Stimulated activated naive CD8-positive, alpha-beta T cell treated with anti-CD3 and anti-CD28 coated beads, Interleukin-15, amount 100 ng/mL, for 72 hours (primary cell): ENCODE measurements at regions not wholly inside any gene's neighbourhood (a gene's known extent, or its start where the extent isn't known, plus 50 kb on each side); places are given as distances from the start of the nearest gene placed in this dataset.
"Not testable (repeated sequence)": the region's sequence is repeated elsewhere in the genome, so short reads cannot be mapped to it uniquely, and the experiment has no call there.

Experiments used
- ATAC-seq: fragments of 150-1000 bp; cut with Tn5 transposase; 2 replicates; pipeline ENCODE4 v1.10.0; 2021; ENCODE audit warnings: mild to moderate bottlenecking, moderate library complexity
- DNase-seq, 2 donors: peaks; one replicate each; pipeline ENCODE4 v3.0.0; 2021 to 2022
- H3K27ac Mint-ChIP-seq, 2 donors: one replicate each; pipeline ENCODE4 v1.8.0; 2022; ENCODE audit warnings: mild to moderate bottlenecking in 2 of 2, mixed read lengths in 2 of 2, moderate library complexity in 2 of 2
- H3K27me3 Mint-ChIP-seq: one replicate; pipeline ENCODE4 v1.8.0; 2022; ENCODE audit warnings: mixed read lengths
- H3K4me1 Mint-ChIP-seq: one replicate; pipeline ENCODE4 v1.8.0; 2022; ENCODE audit warnings: mild to moderate bottlenecking, mixed read lengths
- H3K4me3 Mint-ChIP-seq, 2 donors: one replicate each; pipeline ENCODE4 v1.8.0; 2022; ENCODE audit warnings: mild to moderate bottlenecking in 2 of 2, mixed read lengths in 2 of 2, moderate library complexity in 1 of 2
- H3K9me3 Mint-ChIP-seq, 2 donors: one replicate each; pipeline ENCODE4 v1.8.0; 2022; ENCODE audit warnings: mixed read lengths in 2 of 2

DNA sequence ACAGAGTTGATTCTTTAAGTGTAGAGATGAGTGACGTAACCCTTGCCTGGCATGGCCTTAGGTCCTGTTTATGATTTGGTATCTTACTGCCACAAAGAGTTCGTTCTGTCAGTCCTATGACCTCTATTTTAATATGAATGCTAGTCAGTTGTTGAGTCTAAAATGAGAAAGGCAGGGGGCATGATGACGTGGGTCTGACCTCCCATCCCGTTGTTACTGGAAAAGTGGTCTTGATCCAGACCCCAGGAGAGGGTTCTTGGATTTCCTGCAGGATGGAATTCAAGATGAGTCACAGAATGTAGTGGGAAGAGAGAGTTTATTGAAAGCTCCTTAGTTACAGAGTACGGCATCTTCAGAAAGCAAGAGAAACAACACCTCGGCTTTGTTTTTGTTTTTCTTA lies 317.0 kb upstream of the COBL start:
- Mint-ChIP-seq H3K27me3 (no peaks in the 10 kb centered on the region), H3K27ac (no peak overlapping the region), H3K4me1 (no peaks in the 10 kb centered on the region), H3K9me3 (peaks cover 0 to 15% of the 10 kb centered on the region in 2 donors), H3K4me3 (no peak overlapping the region)
- ATAC-seq (no peak), DNase-seq (no peak)

DNA sequence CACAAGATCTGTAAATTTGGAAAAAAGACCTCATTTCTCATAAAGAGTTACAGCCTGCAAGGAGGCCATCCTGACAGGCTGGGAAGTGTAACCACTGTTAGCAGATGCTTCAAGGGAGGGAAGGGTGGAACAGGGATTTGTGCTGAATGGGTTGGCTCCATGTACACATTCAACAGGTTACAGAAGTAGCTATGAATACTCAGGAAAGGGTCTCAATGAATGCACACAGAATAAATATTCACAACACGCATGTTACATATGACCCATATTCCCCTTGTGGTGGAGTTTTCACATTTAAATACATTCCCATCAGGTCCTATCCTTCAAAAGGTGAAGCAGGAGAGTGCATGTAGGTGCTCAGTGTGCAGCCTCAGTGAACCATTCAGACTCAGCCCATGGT lies 316.4 kb upstream of the COBL start:
- H3K4me1 Mint-ChIP-seq, result no peaks in the 10 kb centered on the region
- no peak for DNase-seq
- ATAC-seq, result no peak
- H3K9me3 Mint-ChIP-seq, result peaks cover 0 to 15% of the 10 kb centered on the region in 2 donors
- no peaks in the 10 kb centered on the region for H3K27me3 Mint-ChIP-seq
- no peak overlapping the region for H3K27ac Mint-ChIP-seq
- no peak overlapping the region for H3K4me3 Mint-ChIP-seq

DNA sequence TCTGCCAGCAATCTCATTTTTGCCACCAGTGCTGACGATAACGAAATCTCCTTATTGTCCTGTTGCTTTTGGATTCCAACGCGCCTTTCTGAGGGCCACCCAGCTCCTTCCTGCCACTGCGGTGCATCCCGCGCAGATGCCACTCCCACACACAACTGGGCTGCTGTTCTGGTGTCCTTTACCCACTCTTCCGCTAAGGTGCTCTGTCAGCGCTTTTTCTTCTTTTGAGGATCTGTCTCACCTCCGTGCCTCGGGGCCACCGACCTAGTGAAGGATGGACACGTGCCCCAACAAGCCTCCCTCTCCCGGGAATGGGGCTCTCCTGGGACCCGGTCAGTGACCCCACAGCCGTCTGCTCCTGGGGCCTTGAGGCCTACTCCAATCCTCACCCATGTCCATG lies 314.3 kb upstream of the COBL start:
- ATAC-seq (no peak), DNase-seq (no peak)
- Mint-ChIP-seq H3K27ac (no peak overlapping the region), H3K27me3 (no peaks in the 10 kb centered on the region), H3K9me3 (peaks cover 0 to 15% of the 10 kb centered on the region in 2 donors), H3K4me1 (no peaks in the 10 kb centered on the region), H3K4me3 (no peak overlapping the region)

DNA sequence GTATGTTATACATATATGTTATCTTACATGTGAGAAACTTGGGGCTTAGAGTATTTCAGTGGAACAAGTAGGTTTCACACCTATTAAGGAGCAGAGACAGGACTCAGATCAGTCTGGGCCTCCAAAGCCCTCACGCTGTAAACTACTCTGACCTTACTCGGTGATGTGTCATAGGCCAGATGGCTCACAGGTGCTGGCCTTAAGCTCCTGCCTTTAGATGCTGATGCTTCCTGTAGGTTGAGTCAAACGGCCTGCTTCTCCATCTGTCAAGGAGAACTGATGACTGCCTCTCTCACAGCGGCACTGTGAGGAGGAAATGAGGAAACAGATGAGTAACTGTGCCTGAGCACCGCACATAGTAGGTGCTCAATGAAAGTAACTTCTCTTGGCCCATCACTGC lies 312.6 kb upstream of the COBL start:
- ATAC-seq, result no peak
- no peaks in the 10 kb centered on the region for H3K4me1 Mint-ChIP-seq
- no peak overlapping the region for H3K4me3 Mint-ChIP-seq
- H3K9me3 Mint-ChIP-seq, result peaks cover 0 to 15% of the 10 kb centered on the region in 2 donors
- DNase-seq, result no peak
- H3K27ac Mint-ChIP-seq, result no peak overlapping the region
- no peaks in the 10 kb centered on the region for H3K27me3 Mint-ChIP-seq

DNA sequence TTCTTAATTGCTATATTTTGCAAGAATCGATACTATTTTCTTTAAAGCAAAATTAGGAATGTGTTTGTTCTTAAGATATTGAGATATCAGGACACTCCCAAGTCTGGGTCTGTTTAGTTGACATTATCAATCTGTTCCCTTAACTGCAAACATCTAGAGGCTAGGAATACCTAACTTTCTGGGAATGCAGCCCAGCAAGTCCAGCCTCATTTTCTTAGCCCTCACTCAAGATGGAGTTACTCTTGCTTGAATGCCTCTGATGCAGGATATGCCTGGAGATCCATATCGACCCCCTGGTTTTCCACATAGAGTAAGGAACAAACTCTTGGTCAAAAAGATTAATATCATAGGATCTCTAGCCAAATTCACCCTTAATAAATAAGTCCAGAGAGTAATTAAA lies 305.3 kb upstream of the COBL start:
- no peak for ATAC-seq
- H3K27me3 Mint-ChIP-seq, result peaks cover 7% of the 10 kb centered on the region

DNA sequence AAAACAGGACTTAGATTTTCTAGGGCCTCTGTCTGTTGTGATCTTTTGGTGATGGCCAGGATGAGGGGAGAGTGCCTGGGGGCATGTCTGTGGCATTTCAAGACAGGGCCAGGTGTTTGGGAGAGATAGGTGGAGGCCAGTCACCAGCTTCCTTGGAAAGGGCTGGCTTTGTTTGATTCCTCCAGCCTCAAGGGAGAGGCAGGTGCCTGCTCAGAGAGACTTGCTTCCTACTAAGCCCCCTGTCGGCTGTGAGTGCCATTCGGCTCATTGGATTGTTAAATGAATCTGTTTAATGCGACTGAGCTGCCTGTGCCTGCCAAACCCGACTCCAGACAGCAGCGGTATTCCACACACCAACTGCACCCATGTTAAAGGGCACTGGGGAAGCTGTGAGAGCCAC lies 304.1 kb upstream of the COBL start:
- H3K4me1 Mint-ChIP-seq, result no peaks in the 10 kb centered on the region
- peaks cover 7% of the 10 kb centered on the region for H3K27me3 Mint-ChIP-seq
- no peak for ATAC-seq
- H3K9me3 Mint-ChIP-seq, result peaks cover 11 to 14% of the 10 kb centered on the region in 2 donors
- H3K27ac Mint-ChIP-seq, result no peak overlapping the region
- DNase-seq, result no peak
- no peak overlapping the region for H3K4me3 Mint-ChIP-seq

More for the DNA sequence above, 305.3 kb upstream of the COBL start:
- Mint-ChIP-seq H3K4me3 (no peak overlapping the region), H3K27ac (no peak overlapping the region), H3K9me3 (peaks cover 11 to 14% of the 10 kb centered on the region in 2 donors), H3K4me1 (no peaks in the 10 kb centered on the region)
- no peak for DNase-seq

DNA sequence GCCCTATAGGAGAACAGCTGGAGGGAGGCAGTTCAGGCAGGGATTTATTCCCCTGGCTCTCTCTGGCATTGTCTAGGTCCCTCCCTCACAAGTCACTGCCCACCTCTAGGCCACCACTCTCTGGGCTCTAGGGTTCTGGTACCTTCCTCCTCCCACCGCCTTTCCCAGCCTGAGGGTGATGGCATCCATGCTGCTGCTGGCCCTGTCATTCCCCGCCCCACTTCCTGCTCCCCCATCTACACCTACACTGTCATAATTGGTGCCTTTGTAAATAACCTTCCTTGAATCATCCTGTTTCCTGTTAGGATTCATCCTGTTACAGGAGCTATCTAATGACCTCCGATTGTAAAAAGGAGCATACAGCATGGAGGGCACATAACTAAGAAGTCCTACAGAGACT lies 303.3 kb upstream of the COBL start:
- no peak for DNase-seq

DNA sequence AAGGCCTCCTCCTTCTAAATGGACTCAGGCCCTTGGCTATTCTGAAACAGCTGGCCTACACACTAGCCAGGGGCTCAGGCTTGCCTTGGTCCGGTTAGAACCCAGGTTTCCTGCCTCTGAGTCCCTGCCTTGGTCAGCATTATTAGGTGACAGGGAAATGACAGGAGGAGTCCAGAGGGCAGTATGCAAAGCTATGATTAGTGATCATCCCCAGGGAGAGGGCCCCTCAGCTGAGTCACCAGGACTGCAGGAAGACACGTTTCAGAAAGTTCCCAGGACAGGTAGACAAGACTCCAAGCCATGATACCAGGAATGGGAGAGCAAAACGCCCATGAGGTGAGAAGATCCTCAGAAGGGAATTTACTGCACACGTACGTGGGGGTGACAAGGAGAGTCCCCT lies 301.1 kb upstream of the COBL start:
- Mint-ChIP-seq H3K4me1 (no peaks in the 10 kb centered on the region), H3K27me3 (peaks cover 7% of the 10 kb centered on the region), H3K4me3 (no peak overlapping the region), H3K27ac (peak overlapping the region in 1 of 2 donors; percentile 63), H3K9me3 (peaks cover 0 to 4% of the 10 kb centered on the region in 2 donors)
- DNase-seq (no peak), ATAC-seq (no peak)

More for the DNA sequence above, 303.3 kb upstream of the COBL start:
- H3K4me1 Mint-ChIP-seq, result no peaks in the 10 kb centered on the region
- no peak overlapping the region for H3K4me3 Mint-ChIP-seq
- no peak for ATAC-seq
- H3K9me3 Mint-ChIP-seq, result peaks cover 11 to 14% of the 10 kb centered on the region in 2 donors
- peaks cover 7% of the 10 kb centered on the region for H3K27me3 Mint-ChIP-seq
- no peak overlapping the region for H3K27ac Mint-ChIP-seq

DNA sequence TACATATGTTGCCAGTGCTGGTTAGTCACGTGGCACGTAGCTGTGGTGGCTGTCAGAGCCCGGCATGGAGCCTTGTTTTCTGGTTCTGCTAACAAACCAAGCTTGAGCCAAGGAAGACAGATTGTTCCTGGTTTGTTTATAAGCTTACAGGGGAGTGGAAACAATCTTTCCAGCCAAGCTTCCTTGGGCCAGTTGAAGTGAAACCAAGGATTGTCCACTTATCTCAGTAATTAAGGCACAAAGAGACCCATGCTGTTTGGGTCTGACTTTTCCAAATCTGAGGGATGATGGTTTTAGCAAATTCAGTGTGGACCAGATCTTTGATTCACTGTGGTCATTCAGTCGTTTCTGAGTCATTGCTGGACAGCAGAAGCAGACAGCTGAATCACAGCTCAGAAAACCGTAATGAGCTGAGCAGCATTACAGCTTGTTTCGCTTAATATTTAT lies 297.3 kb upstream of the COBL start:
- DNase-seq (no peak), ATAC-seq (no peak)
- Mint-ChIP-seq H3K27me3 (no peaks in the 10 kb centered on the region), H3K4me3 (no peak overlapping the region), H3K27ac (no peak overlapping the region), H3K9me3 (peaks cover 0 to 4% of the 10 kb centered on the region in 2 donors), H3K4me1 (no peaks in the 10 kb centered on the region)

DNA sequence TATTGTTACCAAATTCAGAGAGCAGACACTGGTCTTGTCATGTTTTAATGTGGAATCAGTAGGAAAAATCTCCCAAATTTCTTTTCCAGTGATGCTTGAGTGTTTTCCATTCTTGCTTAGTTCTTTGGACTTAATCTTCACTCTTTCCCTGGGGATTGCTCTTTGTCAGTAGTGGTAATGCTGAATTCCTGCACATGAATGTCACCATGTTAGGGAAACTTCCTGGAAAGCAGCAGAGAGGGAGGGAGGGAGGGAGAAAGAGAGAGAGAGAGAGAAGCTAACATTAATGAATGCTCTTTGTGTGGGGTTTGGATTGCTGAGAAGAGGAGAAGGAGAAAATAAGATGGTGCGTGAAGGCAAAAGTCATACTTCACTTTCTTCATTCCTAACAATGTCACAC lies 295.3 kb upstream of the COBL start:
- H3K4me1 Mint-ChIP-seq, result no peaks in the 10 kb centered on the region
- no peaks in the 10 kb centered on the region for H3K27me3 Mint-ChIP-seq
- H3K4me3 Mint-ChIP-seq, result no peak overlapping the region
- DNase-seq (no peak), ATAC-seq (no peak)
- peaks cover 5 to 7% of the 10 kb centered on the region in 2 donors for H3K9me3 Mint-ChIP-seq
- H3K27ac Mint-ChIP-seq, result no peak overlapping the region

DNA sequence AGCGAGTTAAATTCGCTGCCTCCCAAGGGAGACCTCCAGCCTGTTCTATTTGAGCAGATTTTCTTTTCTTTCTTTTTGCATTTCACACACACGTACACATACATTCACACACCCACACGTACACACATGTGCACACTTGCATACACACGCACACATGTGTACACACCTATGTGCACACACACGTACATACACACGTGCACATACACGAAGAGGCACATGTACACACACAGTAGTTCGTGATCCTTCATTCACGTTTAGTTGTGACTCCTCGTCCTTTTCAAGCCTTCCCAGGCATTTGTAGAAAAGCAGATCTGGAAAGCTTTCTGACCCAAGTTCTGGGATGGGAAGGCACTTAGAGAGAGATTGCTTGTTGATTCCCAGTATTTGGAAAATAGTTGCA lies 290.8 kb upstream of the COBL start:
- no peaks in the 10 kb centered on the region for H3K4me1 Mint-ChIP-seq
- peaks cover 5 to 7% of the 10 kb centered on the region in 2 donors for H3K9me3 Mint-ChIP-seq
- no peak for ATAC-seq
- H3K27ac Mint-ChIP-seq, result no peak overlapping the region
- H3K4me3 Mint-ChIP-seq, result no peak overlapping the region
- DNase-seq, result no peak
- H3K27me3 Mint-ChIP-seq, result no peaks in the 10 kb centered on the region

DNA sequence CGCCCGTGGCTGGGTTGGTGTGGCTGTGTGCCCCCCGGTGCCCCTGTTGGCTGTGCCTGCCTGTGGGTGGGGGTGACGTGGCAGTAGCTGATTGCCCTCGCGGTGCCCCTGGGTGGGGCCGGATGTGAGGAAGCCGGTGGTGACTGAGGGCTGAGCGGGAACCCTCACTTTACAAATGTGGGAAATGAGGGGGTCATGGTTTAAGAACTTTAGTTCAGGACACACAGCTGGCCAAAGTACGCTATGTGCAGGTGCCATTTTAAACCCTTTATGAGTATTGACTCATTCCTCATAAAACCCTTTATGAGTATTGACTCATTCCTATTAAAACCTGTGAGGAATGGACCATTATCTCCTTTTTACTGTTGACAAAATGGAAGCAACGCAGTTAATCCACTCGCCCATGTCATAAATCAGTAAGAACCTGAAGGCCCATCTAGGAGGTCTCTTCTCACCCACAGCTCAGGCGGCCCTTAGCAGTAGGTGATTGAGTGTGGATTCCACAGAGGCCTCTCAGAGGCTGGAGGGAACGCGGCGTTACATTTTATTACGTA lies 290.1 kb upstream of the COBL start:
- ATAC-seq (no peak), DNase-seq (no peak)
- Mint-ChIP-seq H3K4me1 (no peaks in the 10 kb centered on the region), H3K27ac (no peak overlapping the region), H3K9me3 (peaks cover 5 to 7% of the 10 kb centered on the region in 2 donors), H3K27me3 (no peaks in the 10 kb centered on the region), H3K4me3 (no peak overlapping the region)

DNA sequence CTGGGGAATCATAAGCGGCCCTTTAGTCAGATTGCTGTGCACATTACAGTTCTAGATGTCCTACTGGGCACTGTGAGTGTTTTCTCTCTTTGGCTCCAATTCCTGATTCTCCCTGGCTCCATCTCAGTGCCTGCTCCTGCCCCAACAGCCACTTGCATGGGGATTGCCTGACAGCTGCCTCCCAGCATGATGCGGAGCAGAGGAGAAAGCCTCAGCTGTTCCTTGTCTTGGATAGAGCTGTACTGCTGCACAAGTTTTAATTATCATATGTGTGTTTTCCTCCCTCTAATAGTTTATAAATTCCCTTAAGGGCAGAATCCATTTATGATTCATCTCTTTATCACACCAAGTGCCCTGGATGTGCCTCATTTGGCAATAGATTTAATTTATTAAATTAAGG lies 285.8 kb upstream of the COBL start:
- no peak for DNase-seq
- Mint-ChIP-seq H3K4me1 (no peaks in the 10 kb centered on the region), H3K9me3 (peaks cover 10 to 24% of the 10 kb centered on the region in 2 donors), H3K27ac (no peak overlapping the region), H3K4me3 (no peak overlapping the region), H3K27me3 (no peaks in the 10 kb centered on the region)
- no peak for ATAC-seq

DNA sequence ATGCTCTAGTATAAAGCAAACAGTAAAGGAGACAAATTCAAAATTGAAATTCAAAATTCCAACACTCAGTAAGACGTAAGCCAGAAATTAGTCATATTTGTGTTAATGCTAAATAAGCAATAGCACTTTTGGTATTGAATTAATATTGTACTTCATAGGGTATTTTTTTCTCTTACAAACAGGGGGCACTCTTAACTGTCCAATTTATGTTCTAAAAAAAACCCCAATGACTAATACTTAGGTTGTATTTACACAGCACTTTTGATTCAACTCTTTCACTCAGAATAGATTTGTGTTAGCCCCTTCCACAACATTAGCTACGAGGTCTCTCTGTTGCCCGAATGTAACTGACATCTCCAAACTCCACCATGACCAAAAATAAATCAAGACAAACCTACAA lies 284.9 kb upstream of the COBL start:
- H3K27ac Mint-ChIP-seq, result no peak overlapping the region
- no peak for DNase-seq
- no peak for ATAC-seq
- no peaks in the 10 kb centered on the region for H3K4me1 Mint-ChIP-seq
- no peak overlapping the region for H3K4me3 Mint-ChIP-seq
- H3K27me3 Mint-ChIP-seq, result no peaks in the 10 kb centered on the region
- peaks cover 8 to 30% of the 10 kb centered on the region in 2 donors for H3K9me3 Mint-ChIP-seq

DNA sequence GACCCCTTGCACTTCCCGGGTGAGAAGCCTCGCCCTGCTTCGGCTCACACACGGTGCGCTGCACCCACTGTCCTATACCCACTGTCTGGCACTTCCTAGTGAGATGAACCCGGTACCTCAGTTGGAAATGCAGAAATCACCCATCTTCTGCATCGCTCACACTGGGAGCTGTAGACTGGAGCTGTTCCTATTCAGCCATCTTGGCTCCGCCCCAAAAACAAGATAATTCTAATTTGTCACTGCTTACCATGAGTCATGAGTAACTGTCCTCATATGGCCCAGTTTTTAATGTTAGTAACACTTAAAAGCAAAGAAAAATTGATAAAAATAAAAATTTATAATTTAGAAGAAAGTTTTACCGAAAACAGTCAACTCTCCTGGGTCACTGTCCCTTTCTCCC lies 283.3 kb upstream of the COBL start:
- not testable (repeated sequence) for H3K4me1 Mint-ChIP-seq, H3K4me3 Mint-ChIP-seq, ATAC-seq, H3K27ac Mint-ChIP-seq, H3K27me3 Mint-ChIP-seq, DNase-seq
- peaks cover 8 to 31% of the 10 kb centered on the region in 2 donors for H3K9me3 Mint-ChIP-seq

DNA sequence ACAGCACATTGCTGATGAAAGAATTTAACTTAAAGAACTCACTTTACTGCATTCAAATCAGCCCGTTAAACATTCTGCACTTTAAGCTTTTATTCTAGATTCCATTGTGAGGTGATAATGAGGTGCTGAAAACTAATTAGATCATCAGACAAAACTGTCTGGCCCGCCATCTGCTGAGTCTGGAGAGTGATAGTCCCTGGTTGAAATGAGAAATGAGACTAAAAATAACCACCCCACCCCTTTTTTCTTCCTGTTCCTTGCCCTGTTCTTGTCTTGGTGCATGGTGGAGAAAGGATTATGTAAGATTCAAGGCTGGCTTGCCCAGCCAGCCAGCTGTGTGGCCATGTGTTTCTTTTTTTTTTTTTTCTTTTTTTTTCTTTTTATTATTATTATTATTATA lies 277.0 kb upstream of the COBL start:
- no peak overlapping the region for H3K27ac Mint-ChIP-seq
- ATAC-seq (no peak), DNase-seq (no peak)
- H3K4me3 Mint-ChIP-seq, result no peak overlapping the region
- H3K9me3 Mint-ChIP-seq, result peaks cover 0 to 15% of the 10 kb centered on the region in 2 donors
- H3K27me3 Mint-ChIP-seq, result no peaks in the 10 kb centered on the region
- no peaks in the 10 kb centered on the region for H3K4me1 Mint-ChIP-seq
